ENCODE measurements at regions not wholly inside any gene's neighbourhood (a gene's known extent, or its start where the extent isn't known, plus 50 kb on each side); places are given as distances from the start of the nearest gene placed in this dataset.

DNA sequence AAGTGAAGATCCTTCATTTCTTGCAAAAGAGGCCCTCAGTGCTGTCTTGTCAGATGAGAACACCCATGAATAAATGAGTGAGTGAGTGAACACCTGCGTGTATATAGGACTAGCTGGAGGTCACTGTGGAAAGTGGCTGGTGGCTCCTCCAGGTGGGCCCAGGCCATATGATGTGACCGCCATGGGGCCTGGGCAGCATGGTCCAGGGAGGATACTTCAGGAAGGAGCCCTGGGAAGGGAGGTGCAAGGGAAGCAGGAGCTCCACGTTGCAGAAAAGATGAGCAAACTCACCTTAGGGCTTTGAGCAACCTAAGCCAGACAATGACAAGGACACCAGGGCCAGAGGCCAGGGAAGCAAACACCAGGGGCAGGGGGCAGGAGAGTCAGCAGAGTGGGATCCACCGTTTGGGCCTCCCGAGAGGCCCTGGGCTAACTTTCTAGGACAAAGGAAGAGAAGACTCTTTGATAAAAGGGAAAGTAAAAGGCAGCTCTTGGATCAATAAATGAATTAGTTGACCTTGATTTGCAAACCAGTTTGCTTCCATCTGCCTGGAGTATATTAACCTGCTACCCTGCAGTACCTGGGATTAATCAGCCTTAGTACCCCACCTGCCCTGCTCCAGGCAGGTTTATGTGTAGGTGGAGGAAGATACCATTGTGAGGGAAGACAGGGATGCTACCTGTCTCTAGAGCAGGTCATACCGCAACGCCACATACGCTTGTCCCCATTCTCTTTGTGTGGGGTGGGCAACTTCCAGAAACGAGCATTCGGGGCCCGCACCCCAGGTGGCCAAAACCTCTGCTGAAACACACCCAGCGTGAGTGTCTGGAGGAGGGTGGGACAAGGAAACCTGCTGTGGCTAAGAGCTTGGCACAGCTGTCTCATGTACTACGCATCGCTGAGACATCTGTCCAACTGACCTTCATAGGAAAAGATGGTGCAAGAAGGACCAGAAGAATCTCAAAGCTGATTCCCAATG is 51.4 kb upstream of the OLFM1 start:
- TF ChIP-seq POLR2AphosphoS5 (IDR thresholded peaks at IDR 0.05; ENCODE audit: low read depth, low read length) (no peak), TAF1 (IDR thresholded peaks at IDR 0.05; ENCODE audit: borderline replicate concordance, low read depth, low read length) (no peak), CTCF (IDR thresholded peaks at IDR 0.05) (no peak), RAD21 (IDR thresholded peaks at IDR 0.05; ENCODE audit: low read length) (no peak), FOXM1 (IDR thresholded peaks at IDR 0.05; ENCODE audit: low read depth) (no peak), GABPA (IDR thresholded peaks at IDR 0.05; ENCODE audit: low read depth) (no peak), YY1 (IDR thresholded peaks at IDR 0.05; ENCODE audit: low read depth) (no peak), SIN3A (IDR thresholded peaks at IDR 0.05; ENCODE audit: borderline replicate concordance, low read depth, low read length) (no peak), RFX5 (IDR thresholded peaks at IDR 0.05; ENCODE audit: low read length) (no peak), NRF1 (IDR thresholded peaks at IDR 0.05; ENCODE audit: low read depth, low read length) (no peak)
